HG03442 (cell line): ENCODE measurements at regions not wholly inside any gene's neighbourhood (a gene's known extent, or its start where the extent isn't known, plus 50 kb on each side); places are given as distances from the start of the nearest gene placed in this dataset.

Experiments used
- ATAC-seq: cut with Tn5 transposase; IDR thresholded peaks from one replicate; pipeline ENCODE4 v1.9.1; 2021; ENCODE audit warnings: mild to moderate bottlenecking, moderate library complexity; ENCODE audit not compliant: unreplicated experiment

GRCh38 chr4:157795495-157795894 lies 377.3 kb downstream of the GASK1B start:
- ATAC-seq = no peak

DNA sequence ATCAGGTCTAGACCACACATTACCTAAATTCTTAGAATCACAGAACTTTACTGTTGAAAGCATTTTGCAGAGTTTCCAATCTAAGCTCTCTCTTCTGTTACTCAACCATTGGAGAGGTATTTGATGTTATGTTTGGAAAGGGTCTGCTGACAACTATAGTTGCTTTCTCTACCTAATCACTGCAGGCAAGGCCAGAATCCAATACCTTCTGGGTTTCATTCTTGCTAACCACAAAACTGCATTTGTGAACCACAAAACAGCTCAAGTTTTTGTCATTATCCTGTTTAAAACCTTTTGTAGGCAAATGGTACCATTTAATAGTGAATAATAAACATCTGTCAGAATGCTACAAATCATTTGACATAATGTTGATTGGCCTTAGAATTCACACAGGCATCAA lies 380.1 kb downstream of the GASK1B start:
- ATAC-seq = no peak

GRCh38 chr4:157791236-157791635 lies 381.6 kb downstream of the GASK1B start:
- no peak for ATAC-seq

GRCh38 chr4:157787618-157788017 lies 385.2 kb downstream of the GASK1B start:
- no peak for ATAC-seq

DNA sequence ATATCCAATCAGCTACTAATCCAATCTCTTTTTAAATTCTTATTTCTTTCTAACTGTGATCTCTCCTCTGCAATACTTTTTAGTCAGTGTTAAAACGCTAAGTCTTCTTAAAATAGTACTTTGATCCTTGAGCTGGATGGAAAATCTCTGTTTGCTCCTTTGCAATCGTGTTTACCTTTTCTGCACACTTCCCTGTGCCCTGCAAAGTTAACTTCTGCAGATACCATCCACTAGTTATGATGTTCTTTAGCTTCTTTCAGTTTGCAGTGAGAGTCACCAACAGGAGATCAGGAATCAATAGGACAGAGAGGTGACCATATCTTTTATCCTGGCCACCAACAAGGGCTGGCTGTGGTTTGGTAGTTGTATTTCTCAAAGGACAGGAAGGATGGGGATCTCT lies 391.5 kb downstream of the GASK1B start:
- ATAC-seq = no peak

DNA sequence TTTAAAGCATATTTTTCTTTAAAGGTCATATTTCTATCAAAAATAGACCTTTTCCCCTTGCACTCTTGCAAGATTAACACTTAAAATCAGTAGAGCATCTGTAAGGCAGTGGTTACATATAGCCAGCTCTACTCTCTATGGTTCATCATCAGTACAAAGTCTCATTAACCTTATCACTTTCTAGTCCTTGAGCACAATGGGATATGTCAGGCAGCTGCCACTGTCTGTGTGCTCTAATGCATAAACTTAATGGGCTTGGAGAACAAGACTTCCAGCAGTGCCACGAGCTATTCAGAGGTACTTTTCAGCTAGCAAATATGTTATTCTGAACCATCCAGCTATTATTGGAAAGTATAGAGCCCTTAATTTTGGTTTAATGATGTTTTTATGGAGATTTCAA lies 393.7 kb downstream of the GASK1B start:
- no peak for ATAC-seq

DNA sequence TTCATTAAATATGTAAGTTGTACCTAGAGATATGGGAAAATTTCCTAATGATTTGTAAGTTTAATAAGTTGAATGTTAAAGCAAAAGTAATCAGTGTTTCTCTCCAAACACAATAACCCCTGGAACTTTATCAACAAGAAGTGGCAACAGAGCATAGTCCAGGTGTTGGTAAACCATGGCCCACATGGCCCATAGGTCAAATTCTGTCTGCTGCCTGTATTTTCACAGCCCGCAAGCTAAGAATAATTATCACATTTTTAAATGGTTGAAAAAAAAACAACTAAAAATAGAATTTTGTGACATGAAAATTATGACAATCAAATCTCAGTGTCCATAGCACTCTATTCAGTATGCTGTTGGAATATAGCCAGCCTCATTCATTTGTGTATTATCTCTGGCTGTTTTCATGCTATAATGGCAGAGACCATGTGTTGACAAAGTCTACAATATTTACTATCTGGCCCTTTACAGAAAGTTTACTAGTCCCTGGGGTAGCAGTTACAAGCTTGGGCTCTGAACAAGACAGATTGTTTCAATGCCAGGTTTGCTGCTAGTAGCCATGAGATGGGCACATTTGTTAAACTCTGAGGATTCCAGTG lies 395.8 kb downstream of the GASK1B start:
- no peak for ATAC-seq

GRCh38 chr4:157775971-157776370 lies 396.9 kb downstream of the GASK1B start:
- no peak for ATAC-seq

DNA sequence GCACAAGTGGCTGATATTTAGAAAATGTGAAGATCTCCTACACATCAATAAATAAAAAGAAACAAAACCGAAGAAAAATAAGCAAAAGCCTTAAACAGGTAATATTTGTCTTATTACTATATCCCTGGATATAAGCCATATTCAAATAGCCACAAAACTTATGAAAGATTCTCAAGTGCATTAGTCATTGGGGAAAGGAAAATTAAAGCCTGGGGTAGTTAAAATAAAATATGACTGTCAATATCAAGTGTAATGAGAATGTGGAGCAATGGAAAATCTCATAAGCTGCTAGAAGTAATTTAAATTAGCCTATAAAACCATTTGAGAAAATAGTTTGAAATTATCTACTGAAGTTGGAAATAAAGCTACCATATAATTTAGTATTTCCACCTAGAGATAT lies 399.9 kb downstream of the GASK1B start:
- no peak for ATAC-seq

GRCh38 chr4:157768419-157768818 lies 404.4 kb downstream of the GASK1B start:
- ATAC-seq = no peak

DNA sequence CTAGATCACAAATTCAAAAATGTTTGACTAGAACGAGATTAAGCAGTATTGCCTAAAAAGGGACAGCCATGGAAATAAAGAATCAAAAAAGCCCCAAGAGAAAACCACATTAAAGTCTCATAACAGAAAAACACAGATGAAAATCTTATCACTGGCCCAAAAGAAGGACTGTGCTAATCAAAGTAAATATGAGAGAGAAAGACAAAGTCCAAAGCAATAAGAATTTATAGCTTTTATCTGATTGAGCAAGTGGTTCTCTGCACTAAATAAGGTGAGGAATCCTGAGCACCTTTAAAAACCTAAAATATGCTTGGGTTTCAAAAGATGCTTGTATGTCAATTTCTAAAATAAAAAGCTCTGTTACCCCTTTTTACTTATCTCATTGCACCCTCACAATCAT lies 409.3 kb downstream of the GASK1B start:
- no peak for ATAC-seq

GRCh38 chr4:157754410-157754809 lies 418.4 kb downstream of the GASK1B start:
- ATAC-seq = no peak

GRCh38 chr4:157751631-157752030 lies 421.2 kb downstream of the GASK1B start:
- ATAC-seq = no peak

GRCh38 chr4:157741642-157742041 lies 431.2 kb downstream of the GASK1B start:
- ATAC-seq = no peak

DNA sequence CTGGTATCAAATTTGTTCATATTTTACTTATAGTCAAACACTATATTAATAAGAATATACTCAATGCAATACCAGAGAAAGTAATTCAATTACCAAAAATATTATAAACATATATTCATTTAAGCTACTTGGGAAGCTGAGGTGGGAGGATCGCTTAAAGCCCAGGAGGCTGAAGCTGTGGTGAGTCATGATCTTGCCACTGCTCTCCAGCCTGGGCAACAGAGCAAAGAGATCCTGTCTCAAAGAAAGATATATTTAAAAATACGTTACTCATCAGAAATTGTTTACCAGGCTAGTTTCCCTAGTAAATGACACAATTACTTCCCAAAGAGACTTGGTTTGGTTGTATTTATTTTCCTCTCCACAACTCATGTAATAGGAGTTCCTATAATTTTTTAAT lies 433.6 kb downstream of the GASK1B start:
- ATAC-seq = no peak

DNA sequence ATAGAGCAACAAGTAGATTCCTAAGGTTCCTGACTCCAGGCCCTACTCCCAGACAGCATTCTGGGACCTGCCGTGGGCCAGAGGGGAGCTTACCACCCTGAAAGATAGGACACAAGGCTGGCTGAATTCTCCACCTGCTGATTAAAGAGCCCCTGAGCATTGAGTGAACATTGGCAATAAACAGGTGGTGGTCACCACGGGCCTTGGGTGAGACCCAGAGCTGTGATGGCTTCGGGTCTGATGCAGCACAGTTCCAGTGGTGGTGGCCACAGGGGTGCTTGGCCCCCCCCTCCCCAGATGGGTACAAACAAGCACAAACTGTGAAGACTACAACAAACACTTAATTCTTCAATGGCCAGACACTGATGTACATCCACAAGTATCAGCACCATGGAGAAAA lies 444.6 kb downstream of the GASK1B start:
- no peak for ATAC-seq

DNA sequence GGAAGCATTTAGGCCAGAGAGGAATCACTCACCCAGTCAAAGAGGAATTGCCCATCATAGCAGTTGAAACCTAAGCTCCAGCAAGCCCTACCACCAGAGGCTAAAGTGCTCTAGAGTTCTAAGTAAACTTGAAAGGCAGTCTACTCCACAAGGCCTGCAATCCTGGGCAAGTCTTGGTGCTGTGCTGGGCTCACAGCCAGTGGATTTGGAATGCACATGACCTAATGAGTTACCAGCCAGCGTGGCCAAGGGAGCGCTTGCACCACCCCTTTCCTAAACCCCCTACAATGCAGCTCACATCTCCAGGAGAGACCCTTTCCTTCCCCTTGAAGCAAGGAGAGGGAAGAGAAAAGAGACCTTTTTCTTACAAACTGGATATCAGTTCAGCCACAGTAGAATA lies 445.7 kb downstream of the GASK1B start:
- ATAC-seq = no peak

GRCh38 chr4:157722146-157722545 lies 450.7 kb downstream of the GASK1B start:
- ATAC-seq = no peak

DNA sequence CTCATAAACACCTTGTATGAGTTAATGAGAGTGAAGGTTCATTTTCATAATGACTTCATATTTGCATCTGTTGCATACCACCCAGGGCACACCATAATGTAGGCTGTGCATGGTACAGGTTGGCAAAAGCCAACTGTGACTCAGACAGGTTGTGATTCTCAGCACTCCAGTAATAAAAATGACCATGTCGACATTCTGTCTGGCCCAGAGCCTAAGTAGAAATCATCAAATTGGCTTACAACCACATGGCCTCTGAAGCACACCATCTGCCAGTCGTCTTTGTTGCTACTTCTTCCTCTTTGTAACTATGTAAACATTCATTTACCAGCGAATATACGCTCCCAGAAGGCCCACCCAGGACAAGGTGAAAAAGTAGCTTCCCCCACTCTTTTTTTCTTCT lies 459.5 kb downstream of the GASK1B start:
- ATAC-seq = no peak

DNA sequence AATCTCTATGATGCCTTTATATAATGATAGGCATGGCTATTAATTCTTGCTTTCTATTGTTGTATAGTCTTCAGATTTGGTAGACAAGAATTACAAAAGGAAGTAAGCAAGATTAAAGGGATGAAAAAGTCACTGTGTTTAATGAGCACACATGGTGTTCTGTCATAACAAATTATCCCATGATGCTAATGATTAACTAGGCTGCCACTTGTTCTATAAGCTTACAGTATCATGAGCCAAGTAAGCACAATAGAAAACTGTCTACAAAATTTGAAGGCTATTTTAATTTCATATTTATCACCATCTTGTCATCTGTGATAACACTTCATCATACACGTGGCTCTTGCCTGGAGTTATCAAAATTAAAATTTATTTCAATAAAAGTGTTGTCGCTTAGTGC lies 466.7 kb downstream of the GASK1B start:
- no peak for ATAC-seq

DNA sequence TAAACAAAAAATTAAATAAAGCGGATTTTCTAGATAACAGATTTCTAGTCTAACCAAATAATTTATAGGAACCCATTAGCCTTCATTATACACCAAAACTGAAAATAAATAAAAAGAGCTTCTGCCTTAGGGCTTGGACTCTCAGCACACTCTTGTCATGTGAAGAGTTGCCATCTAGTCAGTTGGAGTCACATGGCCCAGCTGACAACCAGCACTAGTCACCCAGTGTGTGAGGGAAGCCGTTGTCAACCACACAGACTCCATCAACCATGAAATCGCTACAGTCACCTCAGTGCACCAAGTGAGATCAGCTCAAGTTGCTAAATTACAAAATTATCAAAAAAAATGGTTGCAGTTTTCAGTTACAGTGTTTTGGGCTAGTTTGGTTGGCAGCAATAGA lies 470.0 kb downstream of the GASK1B start:
- no peak for ATAC-seq

DNA sequence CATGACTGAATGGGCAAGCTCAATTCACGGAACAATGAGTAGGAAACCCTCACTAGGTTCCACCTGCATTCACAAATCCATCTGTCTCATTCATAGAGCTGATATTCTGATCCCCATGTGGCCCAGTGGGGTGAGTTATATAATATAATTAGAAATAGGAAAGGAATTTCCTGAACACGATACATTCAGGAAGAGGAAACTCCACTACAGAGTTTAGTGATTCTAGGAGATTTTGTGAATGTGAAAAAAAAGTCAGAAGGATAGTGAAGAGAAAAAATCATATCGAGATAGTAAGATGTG lies 471.2 kb downstream of the GASK1B start:
- ATAC-seq = no peak

GRCh38 chr4:157700898-157701694 lies 471.7 kb downstream of the GASK1B start:
- no peak for ATAC-seq
